Inferior parietal cortex (tissue), 1 donor: ENCODE measurements at regions not wholly inside any gene's neighbourhood (a gene's known extent, or its start where the extent isn't known, plus 50 kb on each side); places are given as distances from the start of the nearest gene placed in this dataset.

Source experiments
- DNase-seq: peaks from one replicate; pipeline ENCODE4 v3.0.0-alpha.2; 2016; ENCODE audit errors: extremely low spot score

DNA sequence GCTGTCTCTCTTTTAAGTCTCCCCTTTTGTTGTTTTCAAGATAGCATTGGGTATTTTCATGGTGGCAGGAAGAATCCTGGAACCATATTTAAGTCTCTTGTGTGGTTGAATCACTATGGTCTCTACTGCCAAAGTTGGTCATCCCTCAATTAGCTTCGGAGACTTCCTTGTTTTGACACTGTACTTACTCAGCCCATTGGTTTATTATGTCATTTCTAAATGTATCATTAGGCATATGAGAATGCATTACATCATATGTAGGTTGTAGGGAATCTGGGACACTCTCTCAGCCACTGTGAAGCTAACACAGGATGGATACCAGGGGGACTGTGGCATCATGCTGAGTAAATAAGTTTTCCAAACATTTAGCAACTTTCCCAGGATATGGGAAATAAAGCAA is 211.8 kb downstream of the DTHD1 start:
- no peak for DNase-seq

DNA sequence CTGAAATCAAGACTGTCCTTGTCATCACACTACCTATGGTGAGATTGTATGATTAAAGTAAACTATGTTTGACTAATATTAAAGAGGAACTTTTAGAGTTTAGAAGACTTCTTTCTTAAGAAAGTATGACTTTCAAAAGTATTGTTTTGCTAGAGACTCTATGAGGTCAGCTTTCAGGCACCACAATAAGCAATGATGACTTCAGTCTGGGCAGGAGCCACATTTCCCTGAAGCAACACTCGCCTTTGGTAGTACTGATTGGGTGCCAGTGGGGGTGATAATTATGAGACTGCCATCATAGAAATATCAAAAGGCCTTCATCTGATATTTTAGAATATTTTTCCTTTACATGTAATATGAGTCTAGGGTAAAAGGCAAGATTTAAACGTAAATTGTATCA is 212.6 kb downstream of the DTHD1 start:
- DNase-seq, result no peak

DNA sequence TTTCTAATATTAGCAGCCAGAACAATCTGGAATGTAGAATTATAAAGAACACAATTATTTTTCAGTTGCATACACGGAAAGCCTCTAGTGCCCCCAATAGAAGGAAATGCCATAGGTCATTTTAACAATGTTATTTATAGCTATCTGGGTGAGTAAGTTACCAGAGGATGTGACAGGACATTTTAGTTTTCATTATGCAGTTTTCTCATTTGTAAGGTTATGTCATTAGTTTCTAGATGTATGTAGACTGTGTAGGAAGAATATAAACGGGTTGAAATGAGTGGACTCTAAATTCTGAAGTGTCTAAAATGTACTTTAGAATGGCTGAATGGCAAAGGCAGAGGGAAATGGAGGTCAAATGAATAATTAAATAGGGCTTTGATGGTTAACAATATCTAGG is 213.3 kb downstream of the DTHD1 start:
- DNase-seq, result no peak

DNA sequence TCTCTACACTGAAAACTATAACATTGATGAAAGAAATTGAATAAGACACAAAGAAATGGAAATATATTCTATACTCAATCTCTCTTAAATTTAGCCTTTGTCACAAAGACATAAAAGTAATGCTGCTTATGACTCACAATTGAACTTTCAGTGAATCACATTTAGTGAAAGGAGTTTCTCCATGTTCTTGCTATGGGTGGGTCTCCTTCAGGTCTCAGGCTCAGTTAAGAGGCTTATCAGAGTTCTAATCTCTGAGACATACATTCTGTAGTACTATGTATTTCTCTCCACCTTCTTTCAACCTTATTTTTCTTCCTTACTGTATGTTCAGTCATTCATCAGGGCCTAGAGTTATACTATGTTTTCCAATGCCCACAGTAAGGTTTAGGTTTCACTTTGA is 220.9 kb downstream of the DTHD1 start:
- no peak for DNase-seq

DNA sequence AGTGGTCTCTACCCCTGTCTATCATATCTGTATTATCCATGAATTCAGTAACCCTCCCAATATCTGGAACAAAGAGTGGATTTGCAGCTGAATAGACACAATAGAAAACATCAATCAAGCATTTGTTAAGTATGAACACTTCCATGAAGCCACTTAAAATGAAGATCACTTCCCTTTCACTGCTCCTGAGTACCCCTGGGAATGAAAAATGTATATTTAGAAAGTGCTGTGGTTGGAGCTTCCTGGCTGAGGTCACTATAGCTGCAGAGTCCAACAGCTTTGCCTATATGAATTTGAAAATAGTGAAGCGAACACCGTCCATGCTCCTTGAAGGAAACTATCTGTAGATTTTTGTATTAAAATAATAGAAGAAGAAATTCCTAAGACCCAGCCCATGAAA is 227.0 kb downstream of the DTHD1 start:
- DNase-seq, result no peak

DNA sequence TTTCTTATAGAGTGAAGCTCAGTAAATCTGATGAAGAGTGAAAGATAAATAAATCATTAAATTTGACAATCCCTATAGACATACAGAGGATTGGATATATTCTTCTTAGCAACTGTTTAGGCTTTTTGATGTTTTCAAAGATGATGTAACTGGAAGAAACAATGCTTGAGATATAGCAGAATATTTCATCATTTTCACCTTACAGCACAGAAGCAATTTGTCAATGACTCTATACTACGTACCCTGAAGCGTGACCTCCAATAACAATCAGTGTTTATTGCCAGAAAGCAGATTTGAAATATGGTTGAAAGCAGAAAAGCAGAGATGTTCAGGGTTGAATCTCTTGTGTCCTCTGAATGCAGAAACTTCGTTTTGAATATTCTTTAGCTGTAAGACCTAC is 228.4 kb downstream of the DTHD1 start:
- DNase-seq, result no peak

DNA sequence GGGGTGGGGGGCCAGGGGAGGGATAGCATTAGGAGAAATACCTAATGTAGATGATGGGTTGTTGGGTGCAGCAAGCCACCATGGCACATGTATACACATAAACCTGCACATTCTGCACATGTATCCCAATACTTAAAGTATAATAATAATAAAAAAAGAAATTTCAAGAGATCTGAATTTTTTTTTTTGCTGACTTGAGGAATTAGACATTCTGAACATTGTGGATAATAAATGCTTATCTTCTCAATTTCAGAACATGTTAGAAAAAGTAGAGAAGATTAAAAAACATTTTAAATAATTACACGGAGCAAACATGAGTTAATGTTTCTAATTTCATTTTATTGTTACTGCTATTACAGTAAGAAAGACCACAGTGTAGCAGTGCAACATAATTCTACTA is 230.4 kb downstream of the DTHD1 start:
- DNase-seq, result no peak

DNA sequence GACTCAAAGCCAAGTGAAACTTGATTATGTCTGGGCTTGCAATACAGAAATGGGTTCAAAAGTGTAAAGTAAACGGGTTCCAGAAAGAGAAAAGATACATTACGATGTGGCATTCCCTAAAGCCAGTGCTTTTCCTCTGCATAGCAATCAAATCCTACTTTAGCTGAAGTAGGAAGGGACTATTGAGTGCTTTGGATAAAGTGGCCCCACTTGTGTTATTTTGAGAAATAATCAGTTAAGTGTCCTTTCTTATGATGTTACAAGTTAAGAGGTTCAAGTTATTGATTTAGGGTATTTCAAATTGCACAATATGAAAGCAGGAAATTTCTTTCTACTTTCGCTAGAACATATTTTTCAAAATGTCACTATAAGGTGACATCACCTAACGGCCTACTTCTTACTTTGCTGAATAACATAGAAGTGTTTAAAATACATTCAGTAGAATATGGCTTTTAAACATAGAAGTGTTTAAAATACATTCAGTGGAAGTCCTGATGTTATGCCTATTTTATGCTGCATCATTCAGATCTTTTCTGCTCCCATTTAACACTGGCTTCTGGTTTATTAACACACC is 235.2 kb downstream of the DTHD1 start:
- DNase-seq, result no peak

DNA sequence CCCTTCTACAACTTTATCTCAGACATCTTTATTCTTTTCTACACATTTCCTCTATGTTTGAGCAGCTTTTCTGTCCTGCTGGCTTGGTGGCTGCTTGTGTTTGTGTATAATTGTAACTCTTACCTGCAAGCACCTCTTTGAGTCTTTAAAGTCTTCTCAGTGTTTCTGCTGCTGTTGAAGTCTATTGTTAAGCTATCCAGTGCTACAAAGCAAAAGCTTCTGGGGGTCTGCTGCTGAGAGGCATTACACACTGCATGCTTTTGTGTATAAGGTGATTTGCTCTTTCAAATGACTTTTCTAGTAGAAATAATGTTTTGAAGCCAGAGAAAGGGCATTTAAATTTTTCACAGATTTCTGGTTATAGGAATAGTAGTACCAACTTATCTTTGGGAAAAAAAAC is 241.8 kb downstream of the DTHD1 start:
- no peak for DNase-seq

DNA sequence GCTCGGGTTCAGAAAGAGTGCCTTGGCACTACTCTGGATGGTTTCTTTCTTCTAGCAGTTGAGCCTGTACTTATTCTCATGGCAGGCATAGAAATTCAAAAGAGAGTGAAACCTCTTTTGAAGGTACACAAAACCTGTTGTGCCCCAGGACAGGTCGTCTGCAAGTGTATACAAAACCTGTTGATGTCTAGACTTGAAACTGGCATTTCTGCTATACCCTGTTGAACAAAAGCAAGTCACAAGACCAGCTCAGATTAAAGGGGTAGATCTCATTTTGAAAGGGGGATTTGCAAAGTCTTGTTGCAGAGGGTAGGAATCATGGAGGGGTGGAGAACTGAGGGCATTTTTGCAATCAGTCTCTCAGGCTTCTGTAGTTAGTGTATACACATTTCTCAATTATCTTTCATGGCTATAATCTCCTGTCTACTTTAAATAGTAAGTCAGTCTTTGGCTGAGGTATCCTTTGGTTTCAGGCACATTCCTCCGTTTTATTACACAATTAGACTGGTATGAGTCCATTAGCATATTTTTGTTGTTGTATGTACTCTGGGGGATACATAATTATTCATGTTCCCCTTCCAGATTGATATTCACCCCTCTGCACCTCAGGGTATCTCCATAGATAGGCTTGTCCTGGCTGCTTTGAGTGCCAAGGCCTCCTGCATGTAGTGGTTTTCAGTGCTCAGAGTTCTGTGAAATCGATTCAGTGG is 251.4 kb downstream of the DTHD1 start:
- no peak for DNase-seq

DNA sequence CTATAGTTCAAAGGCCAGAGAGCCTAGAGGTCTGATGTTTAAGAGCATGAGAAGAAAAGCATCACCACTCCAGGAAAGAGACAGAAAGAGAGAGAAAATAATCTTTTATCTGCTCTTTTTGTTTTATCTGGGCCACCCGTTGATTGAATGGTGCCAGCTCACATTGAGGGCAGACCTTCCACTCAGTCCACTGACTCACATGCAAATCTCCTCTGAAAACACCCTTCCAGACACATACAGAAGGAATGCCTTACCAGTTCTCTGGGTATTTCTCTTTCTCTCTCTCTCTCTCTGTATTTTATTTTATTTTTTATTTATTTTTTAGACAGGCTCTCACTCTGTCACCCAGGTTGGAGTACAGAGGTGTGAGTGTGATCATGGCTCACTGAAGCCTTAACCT is 252.5 kb downstream of the DTHD1 start:
- DNase-seq, result no peak

DNA sequence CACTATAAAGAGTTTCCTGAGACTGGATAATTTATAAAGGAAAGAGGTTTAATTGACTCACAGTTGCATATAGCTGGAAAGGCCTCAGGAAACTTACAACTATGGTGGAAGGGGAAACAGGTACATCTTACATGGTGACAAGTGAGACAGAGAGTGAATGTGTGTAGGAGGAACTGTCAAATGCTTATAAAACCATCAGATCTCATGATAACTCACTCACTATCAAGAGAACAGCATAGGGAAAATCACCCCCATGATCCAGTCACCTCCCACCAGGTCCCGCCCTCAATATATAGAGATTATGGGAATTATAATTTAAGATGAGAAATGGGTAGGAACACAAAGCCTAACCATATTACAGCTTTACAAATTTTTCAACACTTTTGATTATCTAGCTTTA is 266.0 kb downstream of the DTHD1 start:
- DNase-seq, result no peak

DNA sequence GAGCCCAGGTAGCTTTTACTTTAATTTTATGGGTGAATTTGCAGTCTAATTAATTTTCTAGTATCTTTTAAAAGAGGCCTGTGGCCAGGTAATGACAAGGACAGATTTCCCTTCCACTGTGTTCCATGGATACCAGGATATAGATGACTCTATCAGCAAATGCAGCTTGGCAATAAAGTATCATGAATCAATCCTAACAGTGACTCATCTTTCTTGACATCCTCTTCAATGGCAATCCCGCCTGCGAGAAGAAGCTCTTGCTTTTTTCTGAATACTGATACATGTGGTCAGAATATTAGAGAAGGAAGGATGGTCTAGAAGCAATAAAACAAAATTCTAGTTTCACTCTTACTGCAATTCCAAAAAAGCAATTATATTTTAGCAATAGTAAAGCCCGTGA is 267.8 kb downstream of the DTHD1 start:
- DNase-seq, result no peak

DNA sequence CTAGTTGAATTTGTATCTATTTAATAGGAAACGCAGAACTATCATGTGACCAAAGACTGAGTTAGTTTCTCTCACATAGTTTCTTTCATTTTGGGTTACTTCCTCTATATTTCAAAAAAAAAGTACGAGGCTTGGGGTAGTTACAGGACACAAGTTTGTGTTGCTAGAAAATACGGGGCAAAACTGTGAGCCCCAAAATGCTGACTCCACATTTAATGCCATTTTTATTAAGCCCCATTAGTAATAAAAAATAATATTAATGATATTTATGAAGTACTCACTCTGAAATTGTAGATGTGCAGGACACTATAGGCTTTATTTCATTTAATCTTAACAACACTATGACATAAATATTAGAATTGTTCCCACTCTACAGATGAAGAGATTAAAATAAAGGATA is 268.6 kb downstream of the DTHD1 start:
- no peak for DNase-seq

DNA sequence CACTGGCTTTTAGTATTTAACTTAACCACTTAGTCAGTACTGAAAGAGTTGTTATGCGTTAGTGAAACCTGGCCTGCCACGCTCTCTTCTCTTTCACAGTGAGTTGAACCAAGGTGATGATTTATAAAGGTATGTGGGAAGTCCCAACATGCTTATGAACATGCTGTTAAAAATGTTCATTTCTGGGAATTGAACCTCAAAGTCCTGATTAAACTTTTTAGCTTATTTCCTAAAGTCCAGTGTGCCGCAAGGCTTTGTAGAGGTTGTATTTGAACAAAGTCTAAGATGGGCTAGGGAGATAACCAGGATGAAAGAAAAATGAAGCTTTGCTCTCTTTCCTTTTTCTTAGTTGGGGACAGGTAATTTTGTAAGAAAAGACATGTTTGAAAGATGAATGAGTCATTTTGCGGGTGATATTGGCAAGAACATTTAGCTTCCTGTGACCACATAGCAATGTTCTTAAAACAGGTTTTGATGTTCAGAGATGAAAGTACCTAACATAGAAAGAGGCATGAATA is 270.3 kb downstream of the DTHD1 start:
- DNase-seq, result no peak

DNA sequence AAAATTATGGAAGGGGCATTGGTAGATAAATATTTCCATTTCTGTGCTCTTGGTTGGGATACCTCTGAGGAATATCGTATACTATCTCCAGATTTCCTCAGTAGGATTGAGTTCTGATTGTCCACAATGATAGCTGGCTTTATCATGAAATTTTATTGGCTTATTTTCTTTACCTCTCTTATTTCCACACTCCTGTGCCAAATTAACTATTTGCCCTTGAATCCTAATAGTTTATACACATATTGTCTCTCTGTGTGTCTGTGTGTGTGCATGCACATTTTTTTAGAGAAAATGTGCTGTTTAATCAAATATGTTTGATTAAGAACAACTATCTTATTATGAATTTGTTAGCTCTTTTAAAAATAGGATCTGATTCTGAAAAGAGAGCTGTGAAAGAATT is 271.6 kb downstream of the DTHD1 start:
- DNase-seq, result no peak

DNA sequence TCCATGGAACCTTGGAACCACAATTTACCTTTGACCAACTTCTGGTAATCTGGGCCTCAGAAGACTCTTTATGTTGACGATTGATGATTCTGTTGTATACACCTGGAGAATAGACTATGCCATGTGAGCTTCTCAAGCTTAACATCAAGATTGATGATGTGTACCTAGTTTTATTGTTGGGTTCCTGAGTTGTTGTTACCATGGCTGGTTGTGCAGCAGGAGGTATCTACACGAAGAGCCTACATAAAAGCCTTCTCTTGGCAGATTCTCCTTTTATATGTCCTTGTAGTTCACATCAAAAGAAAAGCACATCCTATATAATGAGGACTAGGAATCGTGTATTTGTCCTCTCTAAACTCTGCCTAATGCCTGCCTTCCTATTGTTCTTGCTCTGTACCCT is 272.0 kb downstream of the DTHD1 start:
- DNase-seq, result no peak

DNA sequence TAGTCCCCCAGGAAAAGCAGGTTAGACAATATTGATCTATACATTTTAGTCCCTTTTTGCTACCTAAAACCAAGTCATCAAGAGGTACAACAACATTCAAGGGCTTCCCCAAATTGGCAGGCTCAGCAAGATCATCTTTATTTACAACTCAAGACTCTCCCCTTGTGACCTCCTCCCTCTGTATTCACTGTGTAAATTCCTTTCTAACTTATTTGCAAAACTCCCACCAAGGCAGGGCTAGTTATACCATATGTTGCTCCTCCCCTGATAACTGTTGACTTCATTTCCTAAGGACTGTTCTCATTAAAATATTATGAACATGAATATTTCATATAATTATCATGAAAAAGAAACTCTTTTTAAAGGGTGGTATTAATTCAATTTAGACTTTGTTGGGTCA is 275.6 kb downstream of the DTHD1 start:
- no peak for DNase-seq

DNA sequence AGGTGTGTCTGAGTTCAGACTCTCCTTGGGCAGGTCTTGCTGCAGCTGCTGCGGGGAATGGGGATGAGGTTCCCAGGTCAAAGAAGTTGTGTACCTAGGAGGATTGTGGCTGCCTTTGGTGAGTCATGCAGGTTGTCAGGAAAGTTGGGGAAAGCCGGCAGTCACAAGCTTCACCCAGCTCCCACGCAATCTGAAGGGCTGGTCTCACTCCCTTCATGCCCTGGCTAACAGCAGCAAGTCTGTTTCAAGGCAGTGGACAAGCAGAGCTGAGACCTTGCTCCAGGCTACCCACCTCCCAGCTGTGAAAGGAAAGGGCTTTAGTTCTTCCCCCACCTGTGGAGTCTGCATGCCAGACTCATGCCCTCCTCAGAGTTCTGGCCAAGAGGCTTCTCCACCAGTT is 287.2 kb downstream of the DTHD1 start:
- no peak for DNase-seq

DNA sequence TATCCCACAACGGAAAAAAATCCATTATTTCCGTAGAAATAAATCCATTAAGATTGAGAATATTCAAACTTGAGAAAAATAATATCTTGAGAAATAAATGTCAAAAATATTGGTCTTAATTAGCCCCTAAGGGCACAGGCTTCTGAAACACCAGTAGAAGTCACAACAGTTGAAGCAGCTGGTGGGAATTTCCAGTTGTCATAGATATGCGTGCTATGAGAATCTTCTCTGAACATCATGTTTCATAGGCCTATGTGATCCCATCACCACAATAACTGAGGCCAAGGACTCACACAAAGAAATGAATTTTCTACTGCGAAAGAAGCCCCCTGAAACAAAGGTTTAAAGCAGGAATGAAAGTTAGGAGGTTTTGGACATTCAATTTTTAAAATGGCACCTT is 292.0 kb downstream of the DTHD1 start:
- DNase-seq, result no peak

DNA sequence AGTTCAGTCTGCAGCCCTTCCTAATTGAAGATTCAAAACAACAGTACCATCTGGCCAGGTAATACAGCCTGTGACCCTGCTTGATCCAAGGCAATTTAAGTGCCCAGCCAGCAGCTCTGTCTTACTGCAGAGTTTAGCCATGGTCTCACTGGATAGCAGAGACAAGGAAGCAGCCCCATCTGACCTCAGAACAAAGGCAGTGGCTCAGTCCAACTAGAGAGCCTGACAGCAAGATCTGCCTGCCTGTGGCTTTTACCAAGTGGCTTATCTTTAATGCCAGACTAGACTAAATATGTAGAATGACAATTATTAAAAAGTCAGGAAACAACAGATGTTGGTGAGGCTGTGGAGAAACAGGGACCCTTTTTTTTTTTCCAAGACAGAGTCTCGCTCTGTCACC is 293.4 kb downstream of the DTHD1 start:
- DNase-seq, result no peak

DNA sequence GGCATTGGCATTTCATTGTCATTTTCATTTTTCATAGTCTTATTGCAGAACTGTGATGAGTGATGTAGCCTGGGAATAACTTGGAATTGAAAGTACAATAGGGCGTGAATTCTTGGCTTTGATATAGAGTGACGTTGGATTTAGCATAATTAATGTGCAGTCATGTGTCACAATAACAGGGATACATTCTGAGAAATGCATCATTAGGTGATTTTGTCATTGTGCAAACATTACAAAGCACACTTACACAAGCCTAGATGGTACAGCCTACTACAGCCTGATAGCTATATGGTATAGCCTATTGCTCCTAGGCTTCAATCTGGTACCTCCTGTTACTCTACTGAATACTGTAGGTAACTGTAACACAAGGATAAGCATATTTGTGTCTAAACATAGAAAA is 300.8 kb downstream of the DTHD1 start:
- DNase-seq, result no peak

DNA sequence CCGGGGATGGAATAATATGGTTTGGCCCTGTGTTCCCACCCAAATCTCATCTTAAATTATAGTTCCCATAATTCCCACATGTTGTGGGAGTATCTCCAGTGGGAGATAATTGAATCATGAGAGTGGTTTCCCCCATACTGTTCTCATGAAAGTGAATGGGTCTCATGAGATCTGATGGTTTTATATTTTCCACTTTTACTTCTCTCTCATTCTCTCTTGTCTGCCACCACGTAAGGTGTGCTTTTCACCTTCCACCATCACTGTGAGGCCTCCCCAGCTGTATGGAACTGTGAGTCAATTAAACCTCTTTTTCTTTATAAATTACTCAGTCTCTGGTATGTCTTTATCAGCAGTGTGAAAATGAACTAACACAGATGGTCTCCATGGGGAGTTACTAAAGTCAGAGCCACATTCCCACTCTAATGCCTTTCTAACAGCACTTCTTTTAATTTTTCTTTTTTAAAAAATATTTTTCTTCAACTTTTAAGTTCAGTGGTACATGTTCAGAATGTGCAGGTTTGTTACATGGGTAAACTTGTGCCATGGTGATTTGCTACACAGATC is 306.6 kb downstream of the DTHD1 start:
- DNase-seq, result no peak

DNA sequence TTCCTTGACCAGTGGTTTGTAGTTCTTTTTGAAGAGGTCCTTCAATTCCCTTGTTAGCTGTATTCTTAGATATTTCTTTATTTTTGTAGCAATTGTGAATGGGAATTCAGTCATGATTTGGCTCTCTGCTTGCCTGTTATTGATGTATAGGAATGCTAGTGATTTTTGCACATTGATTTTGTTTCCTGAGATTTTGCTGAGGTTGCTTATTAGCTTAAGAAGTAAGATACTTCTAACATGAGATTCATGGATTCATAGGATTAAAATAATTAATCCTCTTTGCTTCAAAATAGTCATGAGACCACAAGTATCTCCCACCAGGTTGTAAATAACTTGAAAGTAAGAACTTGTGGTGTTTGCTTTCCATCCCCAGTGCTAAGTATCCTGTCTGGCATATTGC is 308.9 kb downstream of the DTHD1 start:
- no peak for DNase-seq
